Spleen (tissue), 11 donors: ENCODE measurements at regions not wholly inside any gene's neighbourhood (a gene's known extent, or its start where the extent isn't known, plus 50 kb on each side); places are given as distances from the start of the nearest gene placed in this dataset.

Experiments
- DNase-seq: peaks from one replicate; pipeline ENCODE4 v3.0.0-alpha.2; 2020
- H3K27ac ChIP-seq, 8 donors: fragments of 200-600 bp; sonication (generic) in 7 of 8; 1 replicate in 4 of 8; 2 replicates in 4 of 8; pipeline versions ENCODE4 v1.5.0 to v1.8.0; 2016 to 2021; ENCODE audit warnings: inconsistent platforms in 4 of 8, mild to moderate bottlenecking in 4 of 8, moderate library complexity in 1 of 8
- H3K27me3 ChIP-seq, 7 donors: fragments of 200-600 bp; sonication (generic) in 6 of 7; replicated peaks in 1 of 7; 1 replicate in 4 of 7; 2 replicates in 3 of 7; pipeline versions ENCODE4 v1.5.0 to v1.8.0; 2016 to 2021; ENCODE audit warnings: inconsistent platforms in 3 of 7, mild to moderate bottlenecking in 1 of 7
- H3K36me3 ChIP-seq, 6 donors: fragments of 200-600 bp; sonication (generic) in 5 of 6; 1 replicate in 4 of 6; 2 replicates in 2 of 6; pipeline versions ENCODE4 v1.5.0 to v1.8.0; 2016 to 2021; ENCODE audit warnings: inconsistent platforms in 2 of 6
- H3K4me1 ChIP-seq, 6 donors: fragments of 200-600 bp; sonication (generic) in 5 of 6; 1 replicate in 3 of 6; 2 replicates in 3 of 6; pipeline versions ENCODE4 v1.5.0 to v1.8.0; 2016 to 2021; ENCODE audit warnings: inconsistent platforms in 3 of 6
- H3K4me3 ChIP-seq, 8 donors: fragments of 200-600 bp; sonication (generic) in 7 of 8; 1 replicate in 4 of 8; 2 replicates in 4 of 8; pipeline versions ENCODE4 v1.5.0 to v1.8.0; 2016 to 2021; ENCODE audit warnings: inconsistent platforms in 4 of 8, mild to moderate bottlenecking in 4 of 8, moderate library complexity in 2 of 8
- H3K9me3 ChIP-seq, 8 donors: fragments of 200-600 bp; sonication (generic) in 7 of 8; 1 replicate in 4 of 8; 2 replicates in 4 of 8; pipeline versions ENCODE4 v1.5.0 to v1.8.0; 2016 to 2021; ENCODE audit warnings: inconsistent platforms in 4 of 8
- POLR2A ChIP-seq, 3 donors: fragments of 450-650 bp; IDR thresholded peaks; one replicate each; pipeline ENCODE4 v1.5.1; 2017; ENCODE audit warnings: antibody characterized with exemption in 3 of 3, mild to moderate bottlenecking in 1 of 3
- POLR2AphosphoS5 ChIP-seq, 3 donors: sonication (generic); formaldehyde crosslinking; IDR thresholded peaks; one replicate each; pipeline ENCODE4 v1.5.1; 2017; ENCODE audit warnings: antibody characterized with exemption in 3 of 3
- WGBS, 5 donors: extraction: QIAGEN DNeasy Blood & Tissue Kit in 3 of 5; methylation state at CpG; one replicate each; pipeline versions ENCODE4 v1.1.5 to v1.1.7; 2013 to 2018; 5-methylcytosine and 5-hydroxymethylcytosine counted together
- intact Hi-C: fragments of 100-400 bp; cut with DNase I; formaldehyde crosslinking; loops from one replicate; pipeline ENCODE4 v1.15.0; 2023; ENCODE audit warnings: low total_unique reads
- TF ChIP-seq, protein P1 (sequence below), 11 experiments: fragments of 200-600 bp in 7 of 11; fragments of 450-650 bp in 4 of 11; sonication (generic) in 4 of 11; IDR thresholded peaks in 8 of 11; conservative IDR thresholded peaks in 3 of 11; 1 replicate in 7 of 11; 2 replicates in 4 of 11; pipeline versions ENCODE4 v1.4.0 to v1.8.0; 2016 to 2021; ENCODE audit warnings: antibody characterized with exemption in 11 of 11, inconsistent platforms in 4 of 11, mild to moderate bottlenecking in 1 of 11
- donor health status: healthy with polysubstance abuse.
- donor health status: DM: no; HTN: no; CAD: no; lungs with moderate emphysema.
- donor health status: DM: no; HTN: no; CAD: no.
- donor health status: Bipolar disorder and iron deficiency.
- donor health status: healthy.
- donor health status: DM: no; HTN: no; CAD: no.
- donor health status: DM: yes; HTN: yes; CAD: no.

DNA sequence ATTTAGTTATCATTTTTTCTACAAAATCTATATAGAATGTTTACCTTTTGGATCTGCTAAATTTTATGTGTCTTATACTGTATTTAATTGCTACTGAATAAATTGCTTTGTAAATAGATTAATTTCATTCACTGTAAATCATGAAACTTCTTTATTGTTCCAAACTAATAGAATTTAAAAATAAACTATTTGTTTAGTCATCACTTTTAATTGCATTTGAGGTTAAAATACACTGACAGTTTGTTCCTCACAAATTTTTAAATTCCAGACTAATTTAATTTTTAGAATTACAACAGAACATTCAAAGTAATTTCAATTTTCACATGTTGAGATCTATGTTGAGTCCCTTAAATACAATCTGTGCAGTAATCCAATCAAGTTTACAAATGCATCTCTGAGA lies 1633.2 kb upstream of the NUDT12 start:
- Histone ChIP-seq H3K27me3 (no peaks in the 10 kb centered on the region), H3K36me3 (no peaks in the 10 kb centered on the region), H3K27ac (no peak overlapping the region), H3K9me3 (peaks cover 0 to 17% (median 4%) of the 10 kb centered on the region in 8 donors), H3K4me1 (no peaks in the 10 kb centered on the region), H3K4me3 (no peak overlapping the region)
- no peak for TF ChIP-seq POLR2AphosphoS5 (IDR thresholded peaks at IDR 0.05)
- TF ChIP-seq, protein P1, sequence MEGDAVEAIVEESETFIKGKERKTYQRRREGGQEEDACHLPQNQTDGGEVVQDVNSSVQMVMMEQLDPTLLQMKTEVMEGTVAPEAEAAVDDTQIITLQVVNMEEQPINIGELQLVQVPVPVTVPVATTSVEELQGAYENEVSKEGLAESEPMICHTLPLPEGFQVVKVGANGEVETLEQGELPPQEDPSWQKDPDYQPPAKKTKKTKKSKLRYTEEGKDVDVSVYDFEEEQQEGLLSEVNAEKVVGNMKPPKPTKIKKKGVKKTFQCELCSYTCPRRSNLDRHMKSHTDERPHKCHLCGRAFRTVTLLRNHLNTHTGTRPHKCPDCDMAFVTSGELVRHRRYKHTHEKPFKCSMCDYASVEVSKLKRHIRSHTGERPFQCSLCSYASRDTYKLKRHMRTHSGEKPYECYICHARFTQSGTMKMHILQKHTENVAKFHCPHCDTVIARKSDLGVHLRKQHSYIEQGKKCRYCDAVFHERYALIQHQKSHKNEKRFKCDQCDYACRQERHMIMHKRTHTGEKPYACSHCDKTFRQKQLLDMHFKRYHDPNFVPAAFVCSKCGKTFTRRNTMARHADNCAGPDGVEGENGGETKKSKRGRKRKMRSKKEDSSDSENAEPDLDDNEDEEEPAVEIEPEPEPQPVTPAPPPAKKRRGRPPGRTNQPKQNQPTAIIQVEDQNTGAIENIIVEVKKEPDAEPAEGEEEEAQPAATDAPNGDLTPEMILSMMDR (IDR thresholded peaks at IDR 0.05 in 8 of 11, conservative IDR thresholded peaks at IDR 0.05 in 3 of 11): no peak
- DNase-seq: no peak
- intact Hi-C loops: no loop called here

DNA sequence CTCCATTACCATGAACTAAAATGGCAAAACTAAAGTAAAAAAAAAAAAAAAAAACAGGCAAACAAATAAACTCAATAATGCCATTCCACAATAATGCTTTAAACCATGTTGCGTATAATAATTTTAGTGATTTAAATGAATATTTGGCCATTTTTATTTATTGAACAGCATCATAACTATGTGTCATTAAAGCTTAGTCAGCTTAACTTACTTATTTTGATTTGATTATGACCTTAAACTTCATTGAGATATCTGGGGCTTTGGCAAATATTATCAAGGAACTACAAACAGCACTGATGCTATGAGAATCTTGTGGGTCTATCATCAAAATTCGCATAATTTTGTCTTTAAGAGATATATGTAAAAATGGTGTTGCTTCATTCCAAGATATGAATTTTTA lies 1610.3 kb upstream of the NUDT12 start:
- TF ChIP-seq POLR2A (IDR thresholded peaks at IDR 0.05): no peak
- TF ChIP-seq, protein P1 (IDR thresholded peaks at IDR 0.05 in 8 of 11, conservative IDR thresholded peaks at IDR 0.05 in 3 of 11): no peak
- TF ChIP-seq POLR2AphosphoS5 (IDR thresholded peaks at IDR 0.05): no peak
- no peaks in the 10 kb centered on the region for H3K36me3 ChIP-seq
- H3K9me3 ChIP-seq: peaks cover 0 to 18% (median 0%) of the 10 kb centered on the region in 8 donors
- 87 to 95% (median 89%) methylated on average over 2 of the region's 2 CpGs for WGBS, 5 donors
- intact Hi-C loops: no loop called here
- H3K27ac ChIP-seq: no peak overlapping the region
- no peaks in the 10 kb centered on the region for H3K4me1 ChIP-seq
- DNase-seq: no peak
- H3K27me3 ChIP-seq: no peaks in the 10 kb centered on the region
- no peak overlapping the region for H3K4me3 ChIP-seq

DNA sequence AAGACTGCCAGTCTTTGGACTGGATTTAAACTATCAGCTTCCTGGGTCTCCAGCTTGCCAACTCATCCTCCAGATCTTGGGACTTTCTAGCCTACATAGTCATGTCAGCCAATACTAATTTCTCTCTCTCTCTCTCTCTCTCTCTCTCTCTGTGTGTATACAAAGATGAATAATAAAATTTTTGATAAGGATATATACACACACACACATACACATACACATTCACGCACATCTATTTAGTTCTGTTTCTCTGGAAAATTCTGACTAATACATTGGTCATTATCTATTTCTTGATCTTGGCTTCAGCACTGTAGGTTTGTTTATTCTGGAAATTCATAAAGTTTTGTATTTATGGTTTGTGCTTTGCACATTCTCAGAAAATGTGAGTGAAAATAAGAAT lies 1606.2 kb upstream of the NUDT12 start:
- TF ChIP-seq POLR2AphosphoS5 (IDR thresholded peaks at IDR 0.05) (no peak), POLR2A (IDR thresholded peaks at IDR 0.05) (no peak)
- TF ChIP-seq, protein P1 (IDR thresholded peaks at IDR 0.05 in 8 of 11, conservative IDR thresholded peaks at IDR 0.05 in 3 of 11): no peak
- no peaks in the 10 kb centered on the region for H3K36me3 ChIP-seq
- no peak overlapping the region for H3K4me3 ChIP-seq
- intact Hi-C loops: no loop called here
- DNase-seq: no peak
- H3K27ac ChIP-seq: no peak overlapping the region
- WGBS, 5 donors: 78 to 95% (median 91%) methylated on average over 1 of the region's 1 CpG
- H3K4me1 ChIP-seq: no peaks in the 10 kb centered on the region
- H3K9me3 ChIP-seq: peaks cover 0 to 25% (median 0%) of the 10 kb centered on the region in 8 donors
- no peaks in the 10 kb centered on the region for H3K27me3 ChIP-seq

DNA sequence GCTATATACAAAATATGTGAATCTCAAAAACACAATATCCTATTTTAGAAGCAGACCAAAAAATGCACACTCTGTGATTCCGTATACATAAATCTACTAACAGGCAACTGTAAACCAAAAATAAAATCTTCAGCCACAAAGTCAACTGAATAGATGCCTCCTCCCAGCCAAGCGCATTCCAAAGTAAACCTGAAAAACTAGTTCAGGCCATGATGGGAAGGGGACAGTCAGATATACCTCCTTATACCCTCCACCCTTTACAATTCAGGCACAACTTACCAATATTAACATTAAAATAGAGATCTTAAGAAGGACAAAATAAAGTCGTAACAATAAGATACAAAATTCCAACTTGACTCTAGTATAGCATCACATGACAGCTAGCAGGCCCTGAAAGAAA lies 1604.5 kb upstream of the NUDT12 start:
- Histone ChIP-seq H3K27ac (no peak overlapping the region), H3K9me3 (peaks cover 0 to 34% (median 10%) of the 10 kb centered on the region in 8 donors), H3K27me3 (no peaks in the 10 kb centered on the region), H3K4me1 (no peaks in the 10 kb centered on the region), H3K4me3 (no peak overlapping the region), H3K36me3 (no peaks in the 10 kb centered on the region)
- no peak for DNase-seq
- intact Hi-C loops: no loop called here
- 91 to 95% (median 95%) methylated on average over 3 of the region's 3 CpGs for WGBS, 5 donors
- TF ChIP-seq POLR2A (IDR thresholded peaks at IDR 0.05): no peak
- TF ChIP-seq, protein P1 (IDR thresholded peaks at IDR 0.05 in 8 of 11, conservative IDR thresholded peaks at IDR 0.05 in 3 of 11): no peak
- no peak for TF ChIP-seq POLR2AphosphoS5 (IDR thresholded peaks at IDR 0.05)
